Mesodermal cell (in vitro differentiated cells): ENCODE measurements at regions not wholly inside any gene's neighbourhood (a gene's known extent, or its start where the extent isn't known, plus 50 kb on each side); places are given as distances from the start of the nearest gene placed in this dataset.
"Not testable (repeated sequence)": the region's sequence is repeated elsewhere in the genome, so short reads cannot be mapped to it uniquely, and the experiment has no call there.

Experiments used
- H3K27ac ChIP-seq: 2 replicates; pipeline ENCODE4 v1.7.0; 2013; ENCODE audit warnings: mild to moderate bottlenecking, low read depth, low read length, moderate library complexity; ENCODE audit not compliant: severe bottlenecking
- H3K36me3 ChIP-seq: 2 replicates; pipeline ENCODE4 v1.7.1; 2013; ENCODE audit warnings: mild to moderate bottlenecking, low read length, moderate library complexity; ENCODE audit not compliant: control insufficient read depth, insufficient read depth
- H3K4me1 ChIP-seq: one replicate; pipeline ENCODE4 v1.7.1; 2013; ENCODE audit warnings: mild to moderate bottlenecking, low read length; ENCODE audit not compliant: insufficient read depth, control insufficient read depth, poor library complexity, severe bottlenecking
- H3K4me3 ChIP-seq: 2 replicates; pipeline ENCODE4 v1.7.0; 2013; ENCODE audit warnings: low read length, control low read depth, mild to moderate bottlenecking; ENCODE audit not compliant: insufficient read depth, poor library complexity, severe bottlenecking; ENCODE audit errors: extremely low read depth
- H3K9me3 ChIP-seq: 2 replicates; pipeline ENCODE4 v1.7.1; 2013; ENCODE audit warnings: mild to moderate bottlenecking, low read length, moderate library complexity; ENCODE audit not compliant: control insufficient read depth
- WGBS, 2 experiments: methylation state at CpG; one replicate each; pipeline ENCODE4 v1.1.5; 2013; ENCODE audit warnings: missing lambda C conversion rate in 2 of 2; ENCODE audit not compliant: insufficient coverage in 2 of 2; 5-methylcytosine and 5-hydroxymethylcytosine counted together

DNA sequence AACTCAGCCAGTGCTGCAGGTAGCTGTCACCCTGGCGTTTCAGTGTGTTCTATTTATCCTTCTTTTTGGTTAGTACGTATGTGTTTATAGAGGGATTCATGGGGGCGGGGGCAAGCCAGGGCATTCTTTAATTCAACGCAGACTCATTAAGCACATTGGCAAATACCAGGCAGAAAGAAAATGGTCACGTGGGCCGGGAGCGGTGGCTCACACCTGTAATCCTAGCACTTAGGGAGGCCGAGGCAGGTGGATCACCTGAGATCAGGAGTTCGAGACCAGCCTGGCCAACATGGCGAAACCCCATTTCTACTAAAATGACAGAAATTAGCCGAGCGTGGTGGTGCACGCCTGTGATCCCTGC, 69.1 kb downstream of the HAPSTR1 start:
- H3K4me1 ChIP-seq, result no peaks in the 10 kb centered on the region
- H3K4me3 ChIP-seq, result no peak overlapping the region
- no peaks in the 10 kb centered on the region for H3K36me3 ChIP-seq
- WGBS, 2 experiments, result 84 to 87% methylated on average over 9 to 12 of the region's 13 CpGs
- no peak overlapping the region for H3K27ac ChIP-seq
- H3K9me3 ChIP-seq, result no peaks in the 10 kb centered on the region

DNA sequence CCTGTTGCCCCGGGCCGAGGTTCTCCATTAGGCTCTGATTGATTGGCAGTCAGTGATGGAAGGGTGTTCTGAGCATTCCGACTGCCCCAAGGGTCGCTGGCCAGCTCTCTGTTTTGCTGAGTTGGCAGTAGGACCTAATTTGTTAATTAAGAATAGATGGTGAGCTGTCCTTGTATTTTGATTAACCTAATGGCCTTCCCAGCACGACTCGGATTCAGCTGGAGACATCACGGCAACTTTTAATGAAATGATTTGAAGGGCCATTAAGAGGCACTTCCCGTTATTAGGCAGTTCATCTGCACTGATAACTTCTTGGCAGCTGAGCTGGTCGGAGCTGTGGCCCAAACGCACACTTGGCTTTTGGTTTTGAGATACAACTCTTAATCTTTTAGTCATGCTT, 74.2 kb downstream of the HAPSTR1 start:
- Histone ChIP-seq H3K27ac (no peak overlapping the region), H3K36me3 (no peaks in the 10 kb centered on the region), H3K4me1 (no peaks in the 10 kb centered on the region), H3K9me3 (no peaks in the 10 kb centered on the region), H3K4me3 (no peak overlapping the region)
- 89 to 94% methylated on average over 6 to 10 of the region's 10 CpGs for WGBS, 2 experiments

DNA sequence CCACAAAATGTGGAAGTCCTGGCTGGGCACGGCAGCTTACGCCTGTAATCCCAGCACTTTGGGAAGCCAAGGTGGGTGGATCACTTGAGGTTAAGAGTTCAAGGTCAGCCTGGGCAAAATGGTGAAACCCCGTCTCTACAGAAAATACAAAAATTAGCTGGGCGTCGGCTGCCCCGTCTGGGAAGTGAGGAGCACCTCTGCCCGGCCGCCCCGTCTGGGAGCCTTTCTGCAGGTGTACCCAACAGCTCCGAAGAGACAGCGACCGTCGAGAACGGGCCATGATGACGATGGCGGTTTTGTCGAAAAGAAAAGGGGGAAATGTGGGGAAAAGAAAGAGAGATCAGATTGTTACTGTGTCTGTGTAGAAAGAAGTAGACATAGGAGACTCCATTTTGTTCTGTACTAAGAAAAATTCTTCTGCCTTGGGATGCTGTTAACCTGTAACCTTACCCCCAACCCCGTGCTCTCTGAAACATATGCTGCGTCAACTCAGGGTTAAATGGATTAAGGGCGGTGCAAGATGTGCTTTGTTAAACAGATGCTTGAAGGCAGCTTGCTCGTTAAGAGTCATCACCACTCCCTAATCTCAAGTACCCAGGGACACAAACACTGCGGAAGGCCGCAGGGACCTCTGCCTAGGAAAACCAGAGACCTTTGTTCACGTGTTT, 75.0 kb downstream of the HAPSTR1 start:
- not testable (repeated sequence) for H3K36me3 ChIP-seq, H3K4me3 ChIP-seq, H3K9me3 ChIP-seq, H3K27ac ChIP-seq, H3K4me1 ChIP-seq
- 95 to 99% methylated on average over 9 to 12 of the region's 24 CpGs for WGBS, 2 experiments

DNA sequence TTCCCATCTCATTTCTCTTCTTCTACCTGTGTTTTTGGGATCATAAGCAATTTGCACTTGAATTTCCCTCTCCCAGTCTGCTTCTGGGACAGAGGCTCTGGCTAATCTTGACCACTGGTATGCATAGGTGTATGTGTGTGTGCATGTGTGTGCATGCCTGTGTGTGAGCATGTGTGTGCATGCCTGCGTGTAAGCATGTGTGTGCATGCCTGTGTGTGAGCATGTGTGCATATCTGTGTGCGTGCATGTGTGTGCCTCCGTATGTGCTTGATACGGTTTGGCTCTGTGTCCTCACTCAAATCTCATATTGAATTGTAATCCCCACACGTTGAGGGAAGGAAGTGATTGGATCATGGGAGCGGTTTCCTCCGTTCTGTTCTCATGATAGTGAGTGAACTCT, 77.7 kb downstream of the HAPSTR1 start:
- Histone ChIP-seq H3K9me3 (no peaks in the 10 kb centered on the region), H3K4me3 (no peak overlapping the region), H3K36me3 (no peaks in the 10 kb centered on the region), H3K4me1 (no peaks in the 10 kb centered on the region), H3K27ac (no peak overlapping the region)
- WGBS, 2 experiments, result 93 to 95% methylated on average over 3 to 4 of the region's 7 CpGs

DNA sequence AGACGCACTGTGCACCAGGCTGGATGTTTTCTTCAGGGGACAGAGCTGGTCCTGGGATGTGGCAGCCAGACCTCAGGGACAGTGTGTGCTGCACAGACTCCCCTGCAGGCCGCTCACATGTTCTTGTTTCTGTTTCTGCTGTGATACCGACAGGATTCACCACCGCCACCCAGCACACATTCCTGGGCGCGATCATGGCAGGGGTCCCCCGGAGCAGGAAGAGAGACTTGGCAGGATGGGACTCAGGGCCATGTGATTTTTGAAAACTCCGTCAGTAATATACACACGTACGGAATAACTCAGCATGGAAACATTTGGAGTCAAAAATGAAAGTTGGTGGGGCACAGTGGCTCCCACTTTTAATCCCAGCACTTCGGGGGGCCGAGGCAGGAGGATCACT, 79.0 kb downstream of the HAPSTR1 start:
- no peak overlapping the region for H3K4me3 ChIP-seq
- H3K9me3 ChIP-seq, result no peaks in the 10 kb centered on the region
- WGBS, 2 experiments, result 81 to 96% methylated on average over 12 of the region's 12 CpGs
- H3K36me3 ChIP-seq, result no peaks in the 10 kb centered on the region
- no peaks in the 10 kb centered on the region for H3K4me1 ChIP-seq
- H3K27ac ChIP-seq, result no peak overlapping the region

DNA sequence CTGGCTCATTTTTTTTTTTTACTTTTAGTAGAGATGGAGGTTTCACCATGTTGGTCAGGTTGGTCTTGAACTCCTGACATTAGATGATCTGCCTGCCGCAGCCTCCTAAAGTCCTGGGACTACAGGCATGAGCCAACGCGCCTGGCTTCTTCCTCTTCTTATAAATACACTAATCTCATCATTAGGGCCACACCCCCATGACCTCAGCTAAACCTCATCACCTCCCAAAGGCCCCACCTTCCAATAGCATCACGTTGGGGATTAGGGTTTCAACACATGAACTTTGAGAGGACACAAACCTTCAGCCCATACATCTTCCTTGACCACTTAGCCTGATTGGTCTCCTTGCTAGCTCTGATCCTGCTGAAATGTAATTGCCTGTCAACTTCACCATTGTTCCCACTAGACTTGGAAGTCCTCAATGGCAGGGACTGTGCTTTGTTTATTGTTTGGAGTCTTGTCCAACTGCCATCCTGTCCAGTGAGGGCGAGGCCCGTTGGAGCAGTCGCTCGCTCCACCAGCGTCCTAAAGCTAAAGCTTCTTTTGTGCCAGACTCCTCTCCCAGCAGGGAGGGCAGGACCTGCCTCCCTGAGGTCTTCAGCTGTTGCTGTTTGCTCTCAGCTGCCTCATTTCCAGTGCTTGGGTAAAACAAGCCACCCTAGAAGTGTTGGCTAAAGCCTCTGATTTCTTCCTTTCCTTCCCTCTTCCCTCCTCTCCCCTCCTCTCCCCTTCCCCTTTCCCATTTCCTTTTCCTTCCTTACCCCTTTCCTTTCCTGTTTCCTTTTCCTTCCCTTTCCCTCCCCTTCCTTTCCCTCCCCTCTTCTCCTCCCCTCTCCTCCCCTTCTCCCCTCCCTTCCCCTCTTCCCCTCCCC, 85.3 kb downstream of the HAPSTR1 start:
- Histone ChIP-seq H3K36me3 (no peaks in the 10 kb centered on the region), H3K4me3 (no peak overlapping the region), H3K9me3 (no peaks in the 10 kb centered on the region), H3K4me1 (no peaks in the 10 kb centered on the region), H3K27ac (no peak overlapping the region)
- WGBS, 2 experiments, result 81% methylated on average over 9 of the region's 9 CpGs

DNA sequence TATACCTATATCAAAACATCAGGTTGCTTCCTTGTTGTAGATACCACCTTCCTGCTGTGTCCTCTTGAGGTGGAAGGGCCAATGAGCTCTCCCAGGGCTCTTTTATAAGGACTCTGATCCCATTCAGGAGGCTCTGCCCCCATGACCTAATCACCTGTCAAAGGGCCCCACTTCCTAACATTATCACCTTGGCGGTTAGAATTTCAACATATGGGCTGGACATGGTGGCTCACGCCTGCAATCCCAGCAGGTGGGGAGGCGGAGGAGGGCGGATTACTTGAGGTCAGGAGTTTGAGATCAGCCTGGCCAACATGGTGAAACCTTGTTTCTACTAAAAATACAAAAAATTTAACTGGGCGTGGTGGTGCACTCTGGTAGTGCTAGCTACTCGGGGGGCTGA, 86.4 kb downstream of the HAPSTR1 start:
- WGBS, 2 experiments, result 91 to 93% methylated on average over 3 to 5 of the region's 6 CpGs
- Histone ChIP-seq H3K4me3 (no peak overlapping the region), H3K36me3 (no peaks in the 10 kb centered on the region), H3K27ac (no peak overlapping the region), H3K9me3 (no peaks in the 10 kb centered on the region), H3K4me1 (no peaks in the 10 kb centered on the region)

DNA sequence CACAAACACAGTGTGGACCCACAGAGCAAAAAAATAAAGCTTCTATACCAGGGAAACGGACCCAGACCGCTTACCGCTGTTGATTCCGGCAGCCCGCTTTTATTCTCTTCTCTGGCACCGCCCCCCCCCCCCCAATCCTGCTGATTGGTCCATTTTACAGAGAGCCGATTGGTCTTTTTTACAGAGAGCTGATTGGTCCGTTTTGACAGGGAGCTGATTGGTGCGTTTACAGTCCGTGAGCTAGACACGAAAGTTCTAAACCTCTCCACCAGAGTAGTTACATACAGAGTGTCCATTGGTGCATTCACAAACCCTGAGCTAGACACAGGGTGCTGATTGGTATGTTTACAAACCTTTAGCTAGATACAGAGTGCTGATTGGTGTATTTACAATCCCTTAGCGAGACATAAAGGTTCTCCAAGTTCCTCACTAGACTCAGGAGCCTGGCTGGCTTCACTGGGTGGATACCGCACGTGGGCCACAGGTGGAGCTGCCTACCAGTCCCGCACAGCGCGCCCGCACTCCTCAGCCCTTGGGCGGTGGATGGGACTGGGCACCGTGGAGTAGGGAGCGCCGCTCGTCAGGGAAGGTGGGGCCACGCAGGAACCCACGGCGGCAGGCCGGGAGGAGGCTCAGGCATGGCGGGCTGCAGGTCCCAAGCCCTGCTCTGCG, 92.4 kb downstream of the HAPSTR1 start:
- 90 to 95% methylated on average over 24 to 25 of the region's 29 CpGs for WGBS, 2 experiments
- Histone ChIP-seq H3K9me3 (no peaks in the 10 kb centered on the region), H3K4me3 (no peak overlapping the region), H3K36me3 (no peaks in the 10 kb centered on the region), H3K4me1 (no peaks in the 10 kb centered on the region), H3K27ac (no peak overlapping the region)

DNA sequence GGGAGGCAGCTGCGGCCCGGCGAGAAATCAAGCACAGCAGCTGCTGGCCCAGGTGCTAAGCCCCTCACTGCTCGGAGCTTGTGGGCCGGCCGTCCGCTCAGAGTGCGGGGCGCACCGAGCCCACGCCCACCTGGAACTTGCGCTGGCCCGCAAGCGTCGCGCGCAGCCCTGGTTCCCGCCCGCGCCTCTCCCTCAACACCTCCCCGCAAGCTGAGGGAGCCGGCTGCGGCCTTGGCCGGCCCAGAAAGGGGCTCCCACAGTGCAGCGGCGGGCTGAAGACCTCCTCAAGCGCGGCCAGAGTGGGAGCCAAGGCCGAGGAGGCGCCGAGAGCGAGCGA, 92.9 kb downstream of the HAPSTR1 start:
- Histone ChIP-seq H3K9me3 (no peaks in the 10 kb centered on the region), H3K36me3 (no peaks in the 10 kb centered on the region), H3K4me3 (no peak overlapping the region), H3K4me1 (no peaks in the 10 kb centered on the region), H3K27ac (no peak overlapping the region)
- 94 to 97% methylated on average over 11 to 18 of the region's 33 CpGs for WGBS, 2 experiments

DNA sequence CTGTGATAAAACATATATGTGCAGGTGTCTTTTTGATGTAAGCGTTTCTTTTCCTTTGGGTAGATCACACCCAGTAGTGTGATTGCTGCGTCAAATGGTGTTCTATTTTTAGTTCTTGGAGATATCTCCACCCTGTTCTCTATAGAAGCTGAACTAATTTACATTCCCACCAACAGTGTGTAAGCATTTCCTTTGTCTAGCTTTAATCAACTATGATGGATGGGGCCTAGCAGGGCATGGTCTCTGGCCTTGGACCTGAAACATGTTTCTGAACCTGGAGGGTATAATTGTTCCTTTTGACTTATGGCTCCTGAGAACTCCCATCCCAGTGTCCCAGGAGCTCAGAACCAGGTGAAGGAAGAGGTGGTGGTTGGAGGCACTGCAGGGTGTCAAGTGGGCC, 93.9 kb downstream of the HAPSTR1 start:
- Histone ChIP-seq H3K36me3 (no peaks in the 10 kb centered on the region), H3K4me3 (no peak overlapping the region), H3K27ac (no peak overlapping the region), H3K4me1 (no peaks in the 10 kb centered on the region), H3K9me3 (no peaks in the 10 kb centered on the region)
- WGBS, 2 experiments, result 80% methylated on average over 1 of the region's 2 CpGs; no CpG with 5 or more reads in 1 of the 2 experiments

DNA sequence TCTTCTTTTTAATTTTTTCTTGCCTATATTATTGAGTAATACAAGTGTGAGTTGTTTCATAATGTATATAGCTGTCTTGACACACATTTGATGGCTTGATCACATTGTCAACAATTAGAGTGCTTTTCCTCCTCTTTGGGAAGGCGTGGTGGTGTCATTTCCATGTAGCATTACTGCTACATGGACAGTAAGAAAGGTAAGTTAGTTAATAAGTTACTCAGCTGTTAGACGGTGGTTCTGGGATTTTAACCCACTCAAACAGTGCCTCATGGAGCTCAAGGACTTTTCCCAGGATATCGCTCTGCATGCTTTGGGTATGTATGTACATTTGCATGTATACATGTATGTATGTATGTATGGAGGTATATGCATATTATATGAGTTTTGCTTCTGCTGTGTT, 94.6 kb downstream of the HAPSTR1 start:
- Histone ChIP-seq H3K4me3 (no peak overlapping the region), H3K36me3 (no peaks in the 10 kb centered on the region)
- 91 to 95% methylated on average over 2 of the region's 3 CpGs for WGBS, 2 experiments

More for the DNA sequence above, 94.6 kb downstream of the HAPSTR1 start:
- Histone ChIP-seq H3K9me3 (no peaks in the 10 kb centered on the region), H3K27ac (no peak overlapping the region), H3K4me1 (no peaks in the 10 kb centered on the region)
